ENCODE measurements at regions not wholly inside any gene's neighbourhood (a gene's known extent, or its start where the extent isn't known, plus 50 kb on each side); places are given as distances from the start of the nearest gene placed in this dataset.

GRCh38 chr2:238659231-238659630, 188.7 kb upstream of the TWIST2 start:
- no peaks in the 10 kb centered on the region for H3K9me3 ChIP-seq (ENCODE audit: insufficient read depth, low read length)

GRCh38 chr2:238663586-238663985, 184.3 kb upstream of the TWIST2 start:
- Histone ChIP-seq H3K36me3 (replicated peaks; ENCODE audit: low read depth, low read length) (no peaks in the 10 kb centered on the region), H4K20me1 (ENCODE audit: insufficient read depth, low read length) (no peaks in the 10 kb centered on the region), H3K4me3 (ENCODE audit: low read length) (no peak overlapping the region), H3K9ac (ENCODE audit: low read length) (no peak overlapping the region), H3K4me1 (ENCODE audit: low read length) (no peaks in the 10 kb centered on the region), H3K9me3 (ENCODE audit: insufficient read depth, low read length) (no peaks in the 10 kb centered on the region), H3K27me3 (ENCODE audit: low read depth, low read length) (no peaks in the 10 kb centered on the region; the same call in 1 of the 2 replicates), H2AFZ (ENCODE audit: low read depth, low read length) (no peak overlapping the region), H3K27ac (ENCODE audit: low read length) (no peak overlapping the region), H3K79me2 (ENCODE audit: low read length) (no peaks in the 10 kb centered on the region), H3K4me2 (ENCODE audit: low read length) (no peak overlapping the region)
- no peak for TF ChIP-seq EZH2phosphoT487 (IDR thresholded peaks at IDR 0.05; ENCODE audit: low read depth)
- TF ChIP-seq, protein P1, sequence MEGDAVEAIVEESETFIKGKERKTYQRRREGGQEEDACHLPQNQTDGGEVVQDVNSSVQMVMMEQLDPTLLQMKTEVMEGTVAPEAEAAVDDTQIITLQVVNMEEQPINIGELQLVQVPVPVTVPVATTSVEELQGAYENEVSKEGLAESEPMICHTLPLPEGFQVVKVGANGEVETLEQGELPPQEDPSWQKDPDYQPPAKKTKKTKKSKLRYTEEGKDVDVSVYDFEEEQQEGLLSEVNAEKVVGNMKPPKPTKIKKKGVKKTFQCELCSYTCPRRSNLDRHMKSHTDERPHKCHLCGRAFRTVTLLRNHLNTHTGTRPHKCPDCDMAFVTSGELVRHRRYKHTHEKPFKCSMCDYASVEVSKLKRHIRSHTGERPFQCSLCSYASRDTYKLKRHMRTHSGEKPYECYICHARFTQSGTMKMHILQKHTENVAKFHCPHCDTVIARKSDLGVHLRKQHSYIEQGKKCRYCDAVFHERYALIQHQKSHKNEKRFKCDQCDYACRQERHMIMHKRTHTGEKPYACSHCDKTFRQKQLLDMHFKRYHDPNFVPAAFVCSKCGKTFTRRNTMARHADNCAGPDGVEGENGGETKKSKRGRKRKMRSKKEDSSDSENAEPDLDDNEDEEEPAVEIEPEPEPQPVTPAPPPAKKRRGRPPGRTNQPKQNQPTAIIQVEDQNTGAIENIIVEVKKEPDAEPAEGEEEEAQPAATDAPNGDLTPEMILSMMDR (IDR thresholded peaks at IDR 0.05; ENCODE audit: low read depth, low read length), result no peak

More at GRCh38 chr2:238659231-238659630, 188.7 kb upstream of the TWIST2 start:
- no peaks in the 10 kb centered on the region for H3K27me3 ChIP-seq (ENCODE audit: low read depth, low read length)
- H3K4me1 ChIP-seq (ENCODE audit: low read length), result no peaks in the 10 kb centered on the region
- H3K79me2 ChIP-seq (ENCODE audit: low read length), result no peaks in the 10 kb centered on the region
- no peak overlapping the region for H2AFZ ChIP-seq (ENCODE audit: low read depth, low read length)
- no peak overlapping the region for H3K4me3 ChIP-seq (ENCODE audit: low read length)
- H3K4me2 ChIP-seq (ENCODE audit: low read length), result no peak overlapping the region
- TF ChIP-seq, protein P1 (IDR thresholded peaks at IDR 0.05; ENCODE audit: low read depth, low read length), result no peak
- TF ChIP-seq EZH2phosphoT487 (IDR thresholded peaks at IDR 0.05; ENCODE audit: low read depth), result no peak
- no peak overlapping the region for H3K27ac ChIP-seq (ENCODE audit: low read length)
- H3K9ac ChIP-seq (ENCODE audit: low read length), result no peak overlapping the region
- no peaks in the 10 kb centered on the region for H3K36me3 ChIP-seq (replicated peaks; ENCODE audit: low read depth, low read length)
- no peaks in the 10 kb centered on the region for H4K20me1 ChIP-seq (ENCODE audit: insufficient read depth, low read length)

- no peak overlapping the region for H3K4me2 ChIP-seq (ENCODE audit: low read length)
- TF ChIP-seq, protein P1 (IDR thresholded peaks at IDR 0.05; ENCODE audit: low read depth, low read length), result no peak
- no peak for TF ChIP-seq EZH2phosphoT487 (IDR thresholded peaks at IDR 0.05; ENCODE audit: low read depth)
- no peak overlapping the region for H3K4me3 ChIP-seq (ENCODE audit: low read length)
- no peak overlapping the region for H3K27ac ChIP-seq (ENCODE audit: low read length)
- no peaks in the 10 kb centered on the region for H3K9me3 ChIP-seq (ENCODE audit: insufficient read depth, low read length)
- no peaks in the 10 kb centered on the region for H4K20me1 ChIP-seq (ENCODE audit: insufficient read depth, low read length)
- H3K79me2 ChIP-seq (ENCODE audit: low read length), result no peaks in the 10 kb centered on the region
- no peaks in the 10 kb centered on the region; the same call in 1 of the 2 replicates for H3K27me3 ChIP-seq (ENCODE audit: low read depth, low read length)
- no peak overlapping the region for H3K9ac ChIP-seq (ENCODE audit: low read length)
- H3K4me1 ChIP-seq (ENCODE audit: low read length), result no peaks in the 10 kb centered on the region
- H3K36me3 ChIP-seq (replicated peaks; ENCODE audit: low read depth, low read length), result no peaks in the 10 kb centered on the region
- H2AFZ ChIP-seq (ENCODE audit: low read depth, low read length), result no peak overlapping the region
Measured at GRCh38 chr2:238665919-238666318, 182.0 kb upstream of the TWIST2 start.

- Histone ChIP-seq H3K4me2 (ENCODE audit: low read length) (no peak overlapping the region), H3K4me3 (ENCODE audit: low read length) (no peak overlapping the region), H3K79me2 (ENCODE audit: low read length) (no peaks in the 10 kb centered on the region), H3K9me3 (ENCODE audit: insufficient read depth, low read length) (no peaks in the 10 kb centered on the region), H3K27me3 (ENCODE audit: low read depth, low read length) (no peaks in the 10 kb centered on the region; the same call in 1 of the 2 replicates), H3K27ac (ENCODE audit: low read length) (no peak overlapping the region), H3K4me1 (ENCODE audit: low read length) (no peaks in the 10 kb centered on the region), H2AFZ (ENCODE audit: low read depth, low read length) (no peak overlapping the region), H3K9ac (ENCODE audit: low read length) (no peak overlapping the region), H3K36me3 (replicated peaks; ENCODE audit: low read depth, low read length) (no peaks in the 10 kb centered on the region), H4K20me1 (ENCODE audit: insufficient read depth, low read length) (no peaks in the 10 kb centered on the region)
- TF ChIP-seq, protein P1 (IDR thresholded peaks at IDR 0.05; ENCODE audit: low read depth, low read length), result no peak
- TF ChIP-seq EZH2phosphoT487 (IDR thresholded peaks at IDR 0.05; ENCODE audit: low read depth), result no peak
Measured at GRCh38 chr2:238666543-238666942, 181.3 kb upstream of the TWIST2 start.
